GM23338 (cell line): ENCODE measurements at regions not wholly inside any gene's neighbourhood (a gene's known extent, or its start where the extent isn't known, plus 50 kb on each side); places are given as distances from the start of the nearest gene placed in this dataset.

Experiments
- CREB1 ChIP-seq: fragments of 250-450 bp; sonication (Bioruptor Pico); IDR thresholded peaks from 2 replicates; pipeline ENCODE4 v1.5.0; 2020; ENCODE audit warnings: low read depth, mild to moderate bottlenecking, moderate library complexity
- EZH2 ChIP-seq: fragments of 200-600 bp; sonication (generic); IDR thresholded peaks from one replicate; pipeline ENCODE4 v1.8.0; 2017; ENCODE audit warnings: antibody characterized with exemption, mild to moderate bottlenecking, low read depth; ENCODE audit not compliant: unreplicated experiment
- JUNB ChIP-seq: IDR thresholded peaks from one replicate; pipeline ENCODE4 v1.6.1; 2016; ENCODE audit warnings: antibody characterized with exemption; ENCODE audit not compliant: unreplicated experiment
- POLR2AphosphoS5 ChIP-seq: IDR thresholded peaks from 2 replicates; pipeline ENCODE4 v1.6.1; 2016; ENCODE audit warnings: antibody characterized with exemption, low read depth
- REST ChIP-seq: IDR thresholded peaks from one replicate; pipeline ENCODE4 v1.6.1; 2018; ENCODE audit warnings: antibody characterized with exemption; ENCODE audit not compliant: unreplicated experiment
- ZNF331 ChIP-seq: fragments of 250-450 bp; sonication (Bioruptor Pico); IDR thresholded peaks from 2 replicates; pipeline ENCODE4 v1.5.0; 2020; ENCODE audit warnings: low read depth, mild to moderate bottlenecking, moderate library complexity
- TF ChIP-seq, protein P1 (sequence below), 2 experiments: fragments of 200-600 bp in 1 of 2; sonication (generic) in 1 of 2; conservative IDR thresholded peaks; 2 replicates each; pipeline versions ENCODE4 v1.5.1 to v1.6.1; 2016 to 2017; ENCODE audit warnings: antibody characterized with exemption in 2 of 2, low read depth in 2 of 2, mild to moderate bottlenecking in 2 of 2, moderate library complexity in 1 of 2
- TF ChIP-seq, protein P2 (sequence below): IDR thresholded peaks from 2 replicates; pipeline ENCODE4 v1.6.1; 2016; ENCODE audit warnings: antibody characterized with exemption

DNA sequence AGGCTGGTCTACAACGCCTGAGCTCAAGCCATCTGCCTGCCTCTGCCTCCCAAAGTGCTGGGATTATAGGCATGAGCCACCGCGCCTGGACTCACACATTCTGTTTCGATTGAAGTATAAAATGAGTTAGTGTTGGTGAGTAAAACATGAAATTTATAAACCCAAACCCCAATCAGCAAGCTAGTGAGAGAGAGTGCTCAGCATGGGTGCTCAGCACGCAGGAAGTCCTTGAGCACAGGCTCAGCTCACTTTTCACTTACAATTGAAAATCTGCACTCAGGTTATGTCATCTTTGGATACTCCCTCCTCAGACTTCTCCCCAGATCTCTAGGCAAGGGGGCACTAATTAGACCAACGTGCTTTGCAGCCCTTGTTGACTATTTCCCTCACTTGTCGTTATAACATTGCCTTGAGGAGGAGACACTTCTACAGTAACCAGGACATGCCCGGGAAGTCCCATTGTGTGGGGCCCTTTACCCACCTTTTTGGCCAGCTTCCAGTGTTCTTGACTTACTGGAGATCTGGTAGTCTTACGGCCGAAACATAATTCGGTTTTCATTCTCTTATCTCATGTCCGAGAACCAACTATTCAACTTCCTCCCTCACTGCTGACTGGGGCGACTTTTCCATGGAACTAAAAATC lies 68.5 kb upstream of the AMN1 start:
- TF ChIP-seq EZH2, result no peak
- no peak for TF ChIP-seq CREB1 (CRISPR knock-in tag)
- no peak for TF ChIP-seq ZNF331 (CRISPR knock-in tag)
- no peak for TF ChIP-seq POLR2AphosphoS5
- TF ChIP-seq, protein P1, sequence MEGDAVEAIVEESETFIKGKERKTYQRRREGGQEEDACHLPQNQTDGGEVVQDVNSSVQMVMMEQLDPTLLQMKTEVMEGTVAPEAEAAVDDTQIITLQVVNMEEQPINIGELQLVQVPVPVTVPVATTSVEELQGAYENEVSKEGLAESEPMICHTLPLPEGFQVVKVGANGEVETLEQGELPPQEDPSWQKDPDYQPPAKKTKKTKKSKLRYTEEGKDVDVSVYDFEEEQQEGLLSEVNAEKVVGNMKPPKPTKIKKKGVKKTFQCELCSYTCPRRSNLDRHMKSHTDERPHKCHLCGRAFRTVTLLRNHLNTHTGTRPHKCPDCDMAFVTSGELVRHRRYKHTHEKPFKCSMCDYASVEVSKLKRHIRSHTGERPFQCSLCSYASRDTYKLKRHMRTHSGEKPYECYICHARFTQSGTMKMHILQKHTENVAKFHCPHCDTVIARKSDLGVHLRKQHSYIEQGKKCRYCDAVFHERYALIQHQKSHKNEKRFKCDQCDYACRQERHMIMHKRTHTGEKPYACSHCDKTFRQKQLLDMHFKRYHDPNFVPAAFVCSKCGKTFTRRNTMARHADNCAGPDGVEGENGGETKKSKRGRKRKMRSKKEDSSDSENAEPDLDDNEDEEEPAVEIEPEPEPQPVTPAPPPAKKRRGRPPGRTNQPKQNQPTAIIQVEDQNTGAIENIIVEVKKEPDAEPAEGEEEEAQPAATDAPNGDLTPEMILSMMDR (conservative IDR thresholded peaks at IDR 0.05; ENCODE audit: low read depth in 2 of 2), result no peak
- TF ChIP-seq, protein P2, sequence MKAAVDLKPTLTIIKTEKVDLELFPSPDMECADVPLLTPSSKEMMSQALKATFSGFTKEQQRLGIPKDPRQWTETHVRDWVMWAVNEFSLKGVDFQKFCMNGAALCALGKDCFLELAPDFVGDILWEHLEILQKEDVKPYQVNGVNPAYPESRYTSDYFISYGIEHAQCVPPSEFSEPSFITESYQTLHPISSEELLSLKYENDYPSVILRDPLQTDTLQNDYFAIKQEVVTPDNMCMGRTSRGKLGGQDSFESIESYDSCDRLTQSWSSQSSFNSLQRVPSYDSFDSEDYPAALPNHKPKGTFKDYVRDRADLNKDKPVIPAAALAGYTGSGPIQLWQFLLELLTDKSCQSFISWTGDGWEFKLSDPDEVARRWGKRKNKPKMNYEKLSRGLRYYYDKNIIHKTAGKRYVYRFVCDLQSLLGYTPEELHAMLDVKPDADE, result no peak
- TF ChIP-seq REST, result no peak
- TF ChIP-seq JUNB, result no peak
